ENCODE measurements at regions not wholly inside any gene's neighbourhood (a gene's known extent, or its start where the extent isn't known, plus 50 kb on each side); places are given as distances from the start of the nearest gene placed in this dataset.
"Not testable (repeated sequence)": the region's sequence is repeated elsewhere in the genome, so short reads cannot be mapped to it uniquely, and the experiment has no call there.

DNA sequence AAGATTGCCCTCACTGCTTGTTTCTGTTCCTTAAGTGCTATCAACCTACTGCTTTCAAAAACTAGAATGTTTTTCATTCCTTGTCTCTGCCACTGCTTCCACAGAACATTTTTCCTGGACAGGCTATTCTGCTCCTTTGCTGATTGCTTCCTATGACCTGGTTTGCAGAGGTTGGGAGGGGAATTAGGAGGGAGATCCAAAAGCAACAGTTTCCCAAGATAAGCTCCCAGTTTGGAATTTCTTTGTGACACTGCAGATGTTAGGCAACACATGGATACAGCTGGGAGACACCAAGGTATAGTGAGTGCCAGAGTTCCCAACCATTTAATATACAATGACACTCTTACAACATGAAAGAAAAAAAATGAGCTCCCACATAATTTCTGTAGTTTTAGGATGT lies 1036.5 kb downstream of the ROBO2 start:
- H3K27me3 Mint-ChIP-seq (ENCODE audit: low read depth) = no peaks in the 10 kb centered on the region
- DNase-seq = no peak
- H3K27ac Mint-ChIP-seq = no peak overlapping the region
- CTCF ChIA-PET = no interaction called here
- POLR2A ChIA-PET = no interaction called here
- H3K9me3 Mint-ChIP-seq (ENCODE audit: insufficient read depth) = peaks cover 9% of the 10 kb centered on the region
- H3K4me1 Mint-ChIP-seq (ENCODE audit: low read depth) = no peaks in the 10 kb centered on the region
- no peak for ATAC-seq
- no peak overlapping the region for H3K4me3 Mint-ChIP-seq
- no peaks in the 10 kb centered on the region for H3K36me3 Mint-ChIP-seq (ENCODE audit: low read depth)

DNA sequence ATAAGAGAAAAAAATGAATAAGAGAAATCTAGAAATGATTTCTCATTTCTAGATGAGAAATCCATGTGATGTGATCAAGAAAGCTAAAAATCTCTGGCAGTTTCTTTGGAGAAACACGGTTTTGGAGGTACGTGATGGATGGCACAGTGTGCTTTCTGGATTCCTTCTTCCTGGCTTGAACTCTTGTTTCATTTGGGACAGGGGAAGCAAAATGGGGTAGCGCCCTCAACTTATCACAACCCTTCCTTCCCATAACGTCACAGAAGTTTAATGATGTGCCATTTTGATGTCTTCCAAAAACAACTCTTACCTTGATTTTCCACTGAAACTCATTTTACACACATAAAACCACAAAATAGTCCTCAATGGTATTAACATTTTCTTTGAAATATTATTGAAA lies 1037.3 kb downstream of the ROBO2 start:
- Mint-ChIP-seq H3K27ac (no peak overlapping the region), H3K9me3 (ENCODE audit: insufficient read depth) (peaks cover 9% of the 10 kb centered on the region), H3K27me3 (ENCODE audit: low read depth) (no peaks in the 10 kb centered on the region), H3K4me1 (ENCODE audit: low read depth) (no peaks in the 10 kb centered on the region), H3K36me3 (ENCODE audit: low read depth) (no peaks in the 10 kb centered on the region), H3K4me3 (no peak overlapping the region)
- ChIA-PET CTCF (no interaction called here), POLR2A (no interaction called here)
- no peak for DNase-seq
- ATAC-seq = no peak

DNA sequence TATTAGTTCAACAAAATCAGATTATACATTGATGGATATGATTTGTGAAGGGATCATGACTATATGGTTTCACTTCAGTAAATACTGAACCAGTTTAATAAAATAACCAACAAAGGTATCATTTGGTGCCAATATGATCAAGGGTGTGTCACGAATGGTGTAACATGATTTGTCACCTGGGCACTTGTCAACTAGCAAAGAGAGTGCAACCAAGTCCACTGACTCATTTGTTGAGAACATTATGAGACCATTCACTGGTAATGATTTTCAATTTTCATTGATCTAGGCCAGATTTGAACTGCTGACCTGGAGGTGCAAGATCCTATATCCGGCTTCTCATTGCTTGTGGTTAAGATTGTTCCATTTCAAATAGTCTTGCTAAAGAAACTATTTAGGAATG lies 1037.9 kb downstream of the ROBO2 start:
- H3K36me3 Mint-ChIP-seq (ENCODE audit: low read depth) = no peaks in the 10 kb centered on the region
- H3K4me3 Mint-ChIP-seq = no peak overlapping the region
- H3K4me1 Mint-ChIP-seq (ENCODE audit: low read depth) = no peaks in the 10 kb centered on the region
- H3K27me3 Mint-ChIP-seq (ENCODE audit: low read depth) = no peaks in the 10 kb centered on the region
- POLR2A ChIA-PET = no interaction called here
- DNase-seq (no peak), ATAC-seq (no peak)
- no peak overlapping the region for H3K27ac Mint-ChIP-seq
- H3K9me3 Mint-ChIP-seq (ENCODE audit: insufficient read depth) = peaks cover 9% of the 10 kb centered on the region
- CTCF ChIA-PET = no interaction called here

DNA sequence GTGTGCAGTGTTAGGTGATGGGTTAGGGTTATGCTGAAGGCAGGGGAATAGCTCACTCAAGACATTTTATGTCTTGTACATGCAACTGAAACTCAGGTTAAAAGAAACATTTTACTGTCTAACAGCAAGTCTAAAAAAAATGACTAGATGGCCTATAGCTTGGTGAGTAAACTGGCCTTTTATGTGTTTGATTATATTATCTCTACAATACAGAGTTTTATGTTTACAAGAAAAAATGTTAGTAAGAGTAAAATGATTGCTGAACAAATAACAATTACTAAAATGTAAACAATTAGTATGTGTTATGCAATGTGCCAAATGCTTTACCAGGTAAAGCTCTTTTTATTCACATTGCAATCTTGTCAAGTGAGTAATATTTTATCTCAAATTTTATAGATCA lies 1039.6 kb downstream of the ROBO2 start:
- ChIA-PET CTCF (no interaction called here), POLR2A (no interaction called here)
- ATAC-seq (no peak), DNase-seq (no peak)
- Mint-ChIP-seq H3K4me1 (ENCODE audit: low read depth) (no peaks in the 10 kb centered on the region), H3K27me3 (ENCODE audit: low read depth) (no peaks in the 10 kb centered on the region), H3K4me3 (no peak overlapping the region), H3K36me3 (ENCODE audit: low read depth) (no peaks in the 10 kb centered on the region), H3K9me3 (ENCODE audit: insufficient read depth) (peaks cover 9% of the 10 kb centered on the region), H3K27ac (no peak overlapping the region)

DNA sequence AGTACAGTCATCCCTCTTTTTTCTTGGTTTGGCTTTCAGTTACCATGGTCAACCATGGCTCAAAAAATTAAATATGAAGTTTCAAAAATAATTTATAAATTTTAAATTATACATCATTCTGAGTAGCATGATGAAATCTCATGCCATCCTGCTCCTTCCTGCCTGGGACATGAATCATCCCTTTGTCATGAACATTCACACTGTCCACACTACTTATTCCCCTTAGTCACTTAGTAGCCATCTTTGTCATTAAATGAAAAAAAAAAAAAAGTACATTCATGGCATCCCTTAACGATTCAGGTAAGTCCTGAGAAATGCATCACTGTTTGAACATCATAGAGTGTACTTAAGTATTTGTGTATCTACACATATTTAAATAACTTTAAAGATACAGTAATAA lies 1046.3 kb downstream of the ROBO2 start:
- CTCF ChIA-PET = no interaction called here
- H3K4me3 Mint-ChIP-seq = no peak overlapping the region
- H3K36me3 Mint-ChIP-seq (ENCODE audit: low read depth) = no peaks in the 10 kb centered on the region
- no peaks in the 10 kb centered on the region for H3K27me3 Mint-ChIP-seq (ENCODE audit: low read depth)
- DNase-seq (no peak), ATAC-seq (no peak)
- H3K9me3 Mint-ChIP-seq (ENCODE audit: insufficient read depth) = no peaks in the 10 kb centered on the region
- no peak overlapping the region for H3K27ac Mint-ChIP-seq
- no peaks in the 10 kb centered on the region for H3K4me1 Mint-ChIP-seq (ENCODE audit: low read depth)
- POLR2A ChIA-PET = no interaction called here

DNA sequence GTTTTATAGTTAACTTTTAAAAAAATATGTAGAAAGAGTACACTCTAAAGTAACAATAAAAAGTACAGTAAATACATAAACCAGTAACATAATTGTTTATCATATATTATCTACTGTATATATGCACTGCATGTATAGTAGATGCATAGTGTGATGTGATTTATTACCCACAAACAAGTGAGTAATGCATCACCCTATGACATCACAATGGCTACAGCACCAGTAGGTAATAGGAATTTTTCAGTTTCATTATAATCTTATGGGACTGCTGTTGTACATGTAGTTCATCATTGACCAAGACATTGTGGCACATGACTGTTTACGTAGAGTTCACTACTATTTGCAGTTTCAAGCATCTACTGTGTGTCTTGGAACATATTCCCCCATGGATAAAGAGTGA lies 1047.2 kb downstream of the ROBO2 start:
- no peaks in the 10 kb centered on the region for H3K4me1 Mint-ChIP-seq (ENCODE audit: low read depth)
- H3K36me3 Mint-ChIP-seq (ENCODE audit: low read depth) = no peaks in the 10 kb centered on the region
- no peak for DNase-seq

DNA sequence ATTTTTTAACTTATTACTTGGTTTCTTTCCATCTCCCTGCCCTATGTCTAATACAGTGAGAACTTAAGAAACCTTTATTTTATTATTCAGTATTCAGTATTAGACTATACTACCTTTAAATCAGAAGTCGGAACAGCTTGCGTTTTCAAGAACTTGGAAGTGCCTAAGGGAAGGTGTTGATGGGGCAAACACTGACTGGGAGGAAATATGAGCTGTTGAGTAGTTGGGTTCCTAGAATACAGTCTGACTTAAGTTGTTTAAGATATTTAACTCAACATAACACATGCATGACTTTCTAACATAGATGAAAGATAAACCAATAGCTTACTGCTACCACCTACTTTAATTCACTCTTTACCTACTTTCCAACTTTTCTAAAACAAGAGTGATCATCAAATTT lies 1048.1 kb downstream of the ROBO2 start:
- ChIA-PET CTCF (no interaction called here), POLR2A (no interaction called here)
- no peak overlapping the region for H3K27ac Mint-ChIP-seq
- ATAC-seq (no peak), DNase-seq (no peak)
- no peaks in the 10 kb centered on the region for H3K27me3 Mint-ChIP-seq (ENCODE audit: low read depth)
- no peaks in the 10 kb centered on the region for H3K4me1 Mint-ChIP-seq (ENCODE audit: low read depth)
- no peak overlapping the region for H3K4me3 Mint-ChIP-seq
- H3K36me3 Mint-ChIP-seq (ENCODE audit: low read depth) = no peaks in the 10 kb centered on the region
- H3K9me3 Mint-ChIP-seq (ENCODE audit: insufficient read depth) = no peaks in the 10 kb centered on the region

More for the DNA sequence above, 1047.2 kb downstream of the ROBO2 start:
- H3K27me3 Mint-ChIP-seq (ENCODE audit: low read depth) = no peaks in the 10 kb centered on the region
- H3K27ac Mint-ChIP-seq = no peak overlapping the region
- no peaks in the 10 kb centered on the region for H3K9me3 Mint-ChIP-seq (ENCODE audit: insufficient read depth)
- ATAC-seq = no peak
- ChIA-PET POLR2A (no interaction called here), CTCF (no interaction called here)
- H3K4me3 Mint-ChIP-seq = no peak overlapping the region

DNA sequence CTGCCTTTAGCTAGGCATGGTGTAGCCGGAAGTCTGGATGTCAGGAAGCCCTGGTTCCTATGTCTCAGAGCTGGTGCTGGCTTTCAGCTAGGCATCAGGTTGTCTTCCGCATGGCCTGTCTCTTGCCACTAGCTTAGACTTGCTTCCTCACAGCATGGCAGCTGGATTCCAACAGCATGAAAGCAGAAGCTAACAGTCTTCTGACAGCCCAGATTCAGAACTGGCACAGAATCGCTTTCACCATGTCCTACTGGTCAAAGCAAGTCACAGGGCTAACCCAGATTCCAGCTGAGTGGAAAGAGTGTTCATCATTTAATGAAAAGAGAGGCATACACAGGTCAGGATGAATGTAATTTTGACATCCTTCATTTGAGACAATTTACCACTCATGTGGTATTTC lies 1050.5 kb downstream of the ROBO2 start:
- Mint-ChIP-seq H3K4me3 (no peak overlapping the region), H3K27me3 (ENCODE audit: low read depth) (no peaks in the 10 kb centered on the region)
- ATAC-seq = no peak

DNA sequence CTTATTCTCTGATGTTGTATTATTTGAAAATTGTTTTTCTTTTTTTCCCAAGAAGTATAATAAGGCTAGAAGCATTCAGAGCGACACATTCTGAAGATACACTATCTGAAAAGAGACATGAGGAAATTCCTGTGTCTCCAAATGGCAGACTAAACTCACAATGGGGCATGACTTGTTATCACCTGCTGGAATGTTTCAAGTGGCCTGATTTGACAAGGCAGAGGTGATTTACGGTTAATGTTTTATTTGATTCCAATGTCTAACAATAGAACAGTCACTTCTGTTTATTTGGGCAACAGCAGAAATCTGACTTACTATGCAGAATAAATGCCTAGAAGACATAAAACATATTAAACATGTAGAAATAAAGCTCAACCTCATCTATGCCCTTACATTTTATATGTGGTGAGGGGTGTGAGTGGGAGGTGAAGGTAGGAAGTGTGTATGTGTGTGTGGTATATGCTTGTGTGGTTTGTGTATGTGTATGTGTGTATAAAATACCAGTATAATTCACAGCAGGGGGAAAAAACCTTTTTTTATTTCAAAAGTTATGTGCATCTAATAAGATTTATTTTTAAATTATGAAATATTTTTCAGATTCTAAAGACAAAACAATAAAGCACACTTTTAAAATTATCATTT lies 1051.7 kb downstream of the ROBO2 start:
- no peak overlapping the region for H3K4me3 Mint-ChIP-seq
- no peaks in the 10 kb centered on the region for H3K27me3 Mint-ChIP-seq (ENCODE audit: low read depth)
- CTCF ChIA-PET = no interaction called here
- no peaks in the 10 kb centered on the region for H3K4me1 Mint-ChIP-seq (ENCODE audit: low read depth)
- no peaks in the 10 kb centered on the region for H3K36me3 Mint-ChIP-seq (ENCODE audit: low read depth)
- no peak for ATAC-seq
- H3K27ac Mint-ChIP-seq = no peak overlapping the region
- no peaks in the 10 kb centered on the region for H3K9me3 Mint-ChIP-seq (ENCODE audit: insufficient read depth)
- POLR2A ChIA-PET = no interaction called here
- no peak for DNase-seq

More for the DNA sequence above, 1050.5 kb downstream of the ROBO2 start:
- ChIA-PET CTCF (no interaction called here), POLR2A (no interaction called here)
- no peaks in the 10 kb centered on the region for H3K9me3 Mint-ChIP-seq (ENCODE audit: insufficient read depth)
- no peaks in the 10 kb centered on the region for H3K4me1 Mint-ChIP-seq (ENCODE audit: low read depth)
- H3K36me3 Mint-ChIP-seq (ENCODE audit: low read depth) = no peaks in the 10 kb centered on the region
- H3K27ac Mint-ChIP-seq = no peak overlapping the region
- no peak for DNase-seq

DNA sequence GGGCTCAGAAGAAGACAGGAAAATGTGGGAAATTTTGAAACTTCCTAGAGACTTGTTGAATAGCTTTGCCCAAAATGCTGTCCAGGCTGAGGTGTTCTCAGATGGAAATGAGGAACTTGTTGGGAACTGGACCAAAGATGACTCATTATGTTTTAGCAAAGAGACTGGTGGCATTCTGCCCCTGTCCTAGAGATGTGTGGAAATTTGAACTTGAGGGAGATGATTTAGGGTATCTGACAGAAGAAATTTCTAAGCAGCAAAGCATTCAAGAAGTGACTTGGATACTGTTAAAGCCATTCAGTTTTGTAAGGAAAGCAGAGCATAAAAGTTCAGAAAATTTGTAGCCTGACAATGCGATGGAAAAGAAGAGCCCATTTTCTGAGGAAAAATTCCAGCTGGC lies 1052.7 kb downstream of the ROBO2 start:
- H3K36me3 Mint-ChIP-seq (ENCODE audit: low read depth); H3K4me1 Mint-ChIP-seq (ENCODE audit: low read depth); H3K4me3 Mint-ChIP-seq; H3K9me3 Mint-ChIP-seq (ENCODE audit: insufficient read depth); H3K27ac Mint-ChIP-seq; H3K27me3 Mint-ChIP-seq (ENCODE audit: low read depth); CTCF ChIA-PET; ATAC-seq; DNase-seq; POLR2A ChIA-PET: not testable (repeated sequence)

DNA sequence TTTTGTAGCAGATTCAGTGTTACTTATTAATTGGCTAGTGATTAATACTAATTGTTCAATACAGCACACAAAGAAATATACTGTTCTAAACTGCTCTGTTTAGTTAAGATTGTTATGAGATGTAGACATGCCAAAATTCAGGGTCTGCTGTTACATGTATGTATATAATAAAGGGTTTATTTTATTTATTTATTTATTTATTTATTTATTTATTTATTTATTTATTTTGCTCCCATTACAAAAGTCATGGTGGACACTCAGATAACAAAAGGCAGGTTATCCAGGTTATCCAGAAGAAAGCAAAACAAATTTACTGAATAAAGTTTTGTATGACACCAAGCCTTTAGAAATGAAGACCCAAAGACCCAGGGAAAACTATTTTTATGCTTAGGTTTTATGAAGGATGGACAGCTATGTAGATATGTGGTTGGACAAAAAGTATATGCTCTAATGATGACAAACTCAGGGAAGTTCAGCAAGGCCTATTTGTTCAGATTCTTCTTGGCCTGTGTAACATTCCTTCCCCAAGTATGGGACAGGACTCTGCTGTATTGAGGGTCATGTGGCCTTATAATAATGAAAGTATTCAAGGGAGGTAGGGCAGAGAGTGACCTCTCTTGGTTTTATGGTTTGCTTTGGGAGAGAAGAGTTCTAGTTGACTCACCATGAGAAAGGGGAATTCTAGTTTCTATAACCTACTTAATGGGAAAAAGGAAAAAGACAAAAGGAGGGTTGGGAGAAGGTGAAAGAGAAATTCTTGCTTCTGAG lies 1056.8 kb downstream of the ROBO2 start:
- ChIA-PET POLR2A (no interaction called here), CTCF (no interaction called here)
- no peak for DNase-seq
- Mint-ChIP-seq H3K4me3 (no peak overlapping the region), H3K27me3 (ENCODE audit: low read depth) (no peaks in the 10 kb centered on the region), H3K4me1 (ENCODE audit: low read depth) (no peaks in the 10 kb centered on the region), H3K36me3 (ENCODE audit: low read depth) (no peaks in the 10 kb centered on the region), H3K27ac (no peak overlapping the region), H3K9me3 (ENCODE audit: insufficient read depth) (no peaks in the 10 kb centered on the region)
- no peak for ATAC-seq

DNA sequence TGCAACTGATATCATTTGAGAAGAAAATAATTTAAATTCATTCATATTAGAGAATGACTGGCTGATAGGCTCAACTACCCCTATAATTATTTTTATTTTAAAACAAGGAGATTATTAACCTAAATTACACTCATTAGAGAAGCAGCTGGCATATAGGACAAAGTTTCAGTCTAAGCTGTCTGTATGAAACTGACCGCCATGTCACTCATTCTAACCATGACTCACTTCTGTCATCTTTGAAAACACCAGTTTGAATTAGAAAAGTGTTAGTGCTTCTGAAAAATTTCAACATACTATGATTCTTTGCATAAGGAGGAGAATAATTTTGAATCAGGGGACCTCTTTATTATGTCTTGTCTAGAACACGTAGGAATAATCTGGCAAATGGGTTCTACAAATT lies 1058.5 kb downstream of the ROBO2 start:
- Mint-ChIP-seq H3K4me1 (ENCODE audit: low read depth) (no peaks in the 10 kb centered on the region), H3K4me3 (no peak overlapping the region), H3K27me3 (ENCODE audit: low read depth) (no peaks in the 10 kb centered on the region), H3K9me3 (ENCODE audit: insufficient read depth) (no peaks in the 10 kb centered on the region), H3K36me3 (ENCODE audit: low read depth) (no peaks in the 10 kb centered on the region), H3K27ac (no peak overlapping the region)
- DNase-seq = no peak
- no peak for ATAC-seq
- ChIA-PET POLR2A (no interaction called here), CTCF (no interaction called here)

DNA sequence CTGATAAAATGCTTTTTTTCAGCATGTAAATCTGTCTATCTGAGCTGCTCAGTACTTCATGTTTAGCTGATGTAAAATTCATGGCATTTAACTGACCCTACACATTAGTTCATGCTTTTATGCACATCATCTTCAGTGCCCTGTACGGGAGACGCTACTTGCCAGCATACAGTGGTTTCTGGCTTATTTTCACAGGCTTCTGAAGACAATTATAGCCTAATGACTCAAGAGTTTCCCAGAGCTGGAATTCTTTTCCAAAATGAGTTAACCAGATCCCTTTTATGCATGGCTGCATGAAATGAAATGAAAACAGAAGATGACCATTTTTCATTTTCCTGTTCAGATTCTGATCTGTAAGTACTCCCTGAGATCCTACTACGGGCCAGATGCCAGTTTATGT lies 1061.5 kb downstream of the ROBO2 start:
- DNase-seq = no peak
- Mint-ChIP-seq H3K4me1 (ENCODE audit: low read depth) (no peaks in the 10 kb centered on the region), H3K9me3 (ENCODE audit: insufficient read depth) (peaks cover 6% of the 10 kb centered on the region), H3K36me3 (ENCODE audit: low read depth) (no peaks in the 10 kb centered on the region), H3K4me3 (no peak overlapping the region), H3K27me3 (ENCODE audit: low read depth) (no peaks in the 10 kb centered on the region), H3K27ac (no peak overlapping the region)
- ChIA-PET POLR2A (no interaction called here), CTCF (no interaction called here)
- ATAC-seq = no peak

Data from activated CD8-positive, alpha-beta T cell treated with anti-CD3 and anti-CD28 coated beads, Interleukin-2, amount 10 ng/mL, durations not matched to agents 7 days and 5 days (primary cell).